ENCODE measurements at regions not wholly inside any gene's neighbourhood (a gene's known extent, or its start where the extent isn't known, plus 50 kb on each side); places are given as distances from the start of the nearest gene placed in this dataset.
"Not testable (repeated sequence)": the region's sequence is repeated elsewhere in the genome, so short reads cannot be mapped to it uniquely, and the experiment has no call there.

- no peaks in the 10 kb centered on the region for H3K4me1 Mint-ChIP-seq
- peaks cover 7% of the 10 kb centered on the region for H3K9me3 Mint-ChIP-seq
- H3K27ac Mint-ChIP-seq: no peak overlapping the region
- DNase-seq (ENCODE audit: low spot score in 2 of 2, unreplicated experiment in 2 of 2): no peak
- no peak overlapping the region for H3K4me3 Mint-ChIP-seq
- H3K27me3 Mint-ChIP-seq (ENCODE audit: low read depth): no peaks in the 10 kb centered on the region
- H3K36me3 Mint-ChIP-seq: peaks cover 10% of the 10 kb centered on the region
- TF ChIP-seq CTCF (IDR thresholded peaks at IDR 0.05; ENCODE audit: unreplicated experiment): no peak
These were observed 90.1 kb upstream of the LYSMD4 start for GRCh38 chr15:99823346-99823745.

DNA sequence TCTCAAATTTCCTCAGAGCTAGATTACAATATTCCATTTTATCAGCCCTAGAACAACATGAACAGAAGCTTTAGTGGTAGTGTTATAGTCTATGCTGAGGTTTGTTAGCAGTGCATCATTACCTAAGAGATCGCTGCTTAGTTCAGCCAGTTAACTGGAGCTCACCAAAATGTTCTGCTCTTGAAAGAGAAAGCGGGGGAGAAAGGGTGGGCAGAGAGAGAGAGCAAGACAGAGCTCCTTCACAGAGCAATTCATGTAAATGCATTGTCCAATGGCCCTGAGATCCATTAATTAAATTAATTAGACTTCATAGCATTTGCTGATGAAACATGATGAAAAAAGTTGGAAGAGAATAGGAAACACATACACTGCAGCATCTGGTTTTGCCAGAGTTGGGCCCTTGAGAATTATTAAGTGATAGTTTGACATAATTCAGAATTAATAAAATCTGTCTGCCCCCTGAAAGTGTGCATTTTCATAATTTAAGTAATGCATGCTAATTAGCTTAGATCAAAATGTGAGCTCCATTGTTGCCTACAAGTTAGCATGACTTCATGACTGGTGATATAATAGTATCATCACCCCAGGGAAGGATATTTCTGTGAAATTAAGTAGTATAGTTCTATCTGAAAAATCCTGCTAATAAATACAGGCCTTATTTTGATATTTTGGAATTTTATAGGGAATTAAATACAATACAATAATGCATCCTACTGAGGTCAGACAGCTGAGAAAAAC, 86.9 kb upstream of the LYSMD4 start:
- no peak for DNase-seq (ENCODE audit: low spot score in 2 of 2, unreplicated experiment in 2 of 2)
- no peaks in the 10 kb centered on the region for H3K27me3 Mint-ChIP-seq (ENCODE audit: low read depth)
- H3K27ac Mint-ChIP-seq: no peak overlapping the region
- H3K4me3 Mint-ChIP-seq: no peak overlapping the region
- H3K36me3 Mint-ChIP-seq: peaks cover 14% of the 10 kb centered on the region
- peaks cover 3% of the 10 kb centered on the region for H3K9me3 Mint-ChIP-seq
- TF ChIP-seq CTCF (IDR thresholded peaks at IDR 0.05; ENCODE audit: unreplicated experiment): no peak
- no peaks in the 10 kb centered on the region for H3K4me1 Mint-ChIP-seq

DNA sequence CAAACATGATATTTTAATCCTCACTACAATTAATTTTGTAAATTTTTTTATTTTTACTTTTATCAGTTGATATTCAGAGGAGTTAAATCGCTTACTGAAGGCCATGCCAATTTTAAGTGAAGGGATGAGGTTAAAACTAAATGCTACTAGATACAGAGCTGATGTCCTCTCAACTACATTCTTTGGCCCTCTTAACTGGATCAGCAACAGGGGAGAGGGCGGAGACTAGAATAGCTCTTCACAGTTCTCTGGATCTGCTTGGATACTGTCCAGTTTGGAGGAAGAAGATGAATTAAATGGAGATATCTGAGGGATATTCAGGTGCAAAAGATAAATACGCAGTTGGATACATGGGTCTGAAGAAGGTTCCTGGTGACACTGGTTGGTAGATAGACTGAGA, 85.6 kb upstream of the LYSMD4 start:
- DNase-seq (ENCODE audit: low spot score in 2 of 2, unreplicated experiment in 2 of 2): no peak
- Mint-ChIP-seq H3K9me3 (no peaks in the 10 kb centered on the region), H3K27me3 (ENCODE audit: low read depth) (no peaks in the 10 kb centered on the region), H3K27ac (no peak overlapping the region), H3K4me1 (no peaks in the 10 kb centered on the region), H3K36me3 (peaks cover 11% of the 10 kb centered on the region), H3K4me3 (no peak overlapping the region)
- TF ChIP-seq CTCF (IDR thresholded peaks at IDR 0.05; ENCODE audit: unreplicated experiment): no peak

GRCh38 chr15:99816862-99817261, 83.6 kb upstream of the LYSMD4 start:
- H3K4me3 Mint-ChIP-seq; DNase-seq (ENCODE audit: low spot score in 2 of 2, unreplicated experiment in 2 of 2); H3K27me3 Mint-ChIP-seq (ENCODE audit: low read depth); H3K27ac Mint-ChIP-seq; H3K4me1 Mint-ChIP-seq; H3K9me3 Mint-ChIP-seq: not testable (repeated sequence)
- H3K36me3 Mint-ChIP-seq: peaks cover 14% of the 10 kb centered on the region

GRCh38 chr15:99810663-99811062, 77.4 kb upstream of the LYSMD4 start:
- H3K27ac Mint-ChIP-seq, H3K36me3 Mint-ChIP-seq: not testable (repeated sequence)

GRCh38 chr15:99799854-99800250, 66.6 kb upstream of the LYSMD4 start:
- H3K36me3 Mint-ChIP-seq; H3K27me3 Mint-ChIP-seq (ENCODE audit: low read depth); H3K9me3 Mint-ChIP-seq; H3K27ac Mint-ChIP-seq; DNase-seq (ENCODE audit: low spot score in 2 of 2, unreplicated experiment in 2 of 2); H3K4me1 Mint-ChIP-seq; H3K4me3 Mint-ChIP-seq: not testable (repeated sequence)

More at GRCh38 chr15:99810663-99811062, 77.4 kb upstream of the LYSMD4 start:
- peaks cover 12% of the 10 kb centered on the region for H3K4me1 Mint-ChIP-seq
- H3K27me3 Mint-ChIP-seq (ENCODE audit: low read depth); DNase-seq (ENCODE audit: low spot score in 2 of 2, unreplicated experiment in 2 of 2); H3K4me3 Mint-ChIP-seq; H3K9me3 Mint-ChIP-seq: not testable (repeated sequence)

- H3K4me1 Mint-ChIP-seq; H3K9me3 Mint-ChIP-seq; H3K27me3 Mint-ChIP-seq (ENCODE audit: low read depth); DNase-seq (ENCODE audit: low spot score in 2 of 2, unreplicated experiment in 2 of 2); H3K4me3 Mint-ChIP-seq; H3K27ac Mint-ChIP-seq; H3K36me3 Mint-ChIP-seq: not testable (repeated sequence)
These were observed 66.1 kb upstream of the LYSMD4 start for GRCh38 chr15:99799182-99799853.
